Fibroblast of lung (primary cell): ENCODE measurements at regions not wholly inside any gene's neighbourhood (a gene's known extent, or its start where the extent isn't known, plus 50 kb on each side); places are given as distances from the start of the nearest gene placed in this dataset.

ENCODE experiments used
- DNase-seq, 2 donors: peaks; one replicate each; pipeline versions ENCODE4 v3.0.0 to v3.0.0-alpha.2; 2010; ENCODE audit warnings: low read depth in 2 of 2
- H2AFZ ChIP-seq: 2 replicates; pipeline ENCODE4 v1.5.1; 2012; ENCODE audit warnings: low read length, control low read depth, inconsistent platforms
- H3K27ac ChIP-seq: 2 replicates; pipeline ENCODE4 v1.5.1; 2011; ENCODE audit warnings: low read length, control low read depth; ENCODE audit not compliant: insufficient read depth
- H3K27me3 ChIP-seq: 2 replicates; pipeline ENCODE4 v1.5.1; 2011; ENCODE audit warnings: mild to moderate bottlenecking, low read length; ENCODE audit not compliant: control insufficient read depth, insufficient read depth
- H3K36me3 ChIP-seq: 2 replicates; pipeline ENCODE4 v1.5.1; 2011; ENCODE audit warnings: low read length; ENCODE audit not compliant: control insufficient read depth, insufficient read depth
- H3K4me1 ChIP-seq: 2 replicates; pipeline ENCODE4 v1.5.1; 2011; ENCODE audit warnings: low read length; ENCODE audit not compliant: control insufficient read depth, insufficient read depth; ENCODE audit errors: extremely low read depth
- H3K4me2 ChIP-seq: 2 replicates; pipeline ENCODE4 v1.5.1; 2011; ENCODE audit warnings: low read length, control low read depth; ENCODE audit not compliant: insufficient read depth; ENCODE audit errors: extremely low read depth
- H3K4me3 ChIP-seq, 4 experiments: fragments of 200-600 bp in 1 of 4; sonication (generic) in 1 of 4; replicated peaks in 1 of 4; 2 replicates each; pipeline ENCODE4 v1.5.1; 2011 to 2016; ENCODE audit warnings: low read length in 4 of 4, low read depth in 3 of 4, mild to moderate bottlenecking in 3 of 4, control low read depth in 2 of 4, inconsistent platforms in 1 of 4, mixed read lengths in 1 of 4; ENCODE audit not compliant: insufficient read depth in 1 of 4; ENCODE audit errors: control extremely low read depth in 1 of 4
- H3K79me2 ChIP-seq: 2 replicates; pipeline ENCODE4 v1.5.1; 2012; ENCODE audit warnings: mild to moderate bottlenecking, low read length, inconsistent platforms; ENCODE audit not compliant: control insufficient read depth, insufficient read depth
- H3K9ac ChIP-seq: 2 replicates; pipeline ENCODE4 v1.5.1; 2011; ENCODE audit warnings: mild to moderate bottlenecking, low read length, control low read depth; ENCODE audit not compliant: insufficient read depth
- H3K9me3 ChIP-seq: 2 replicates; pipeline ENCODE4 v1.5.1; 2012; ENCODE audit warnings: low read depth, low read length; ENCODE audit not compliant: control insufficient read depth, insufficient read depth
- H4K20me1 ChIP-seq: 2 replicates; pipeline ENCODE4 v1.5.1; 2011; ENCODE audit warnings: low read length; ENCODE audit not compliant: control insufficient read depth, insufficient read depth; ENCODE audit errors: extremely low read depth
- EZH2 ChIP-seq: IDR thresholded peaks from 2 replicates; pipeline ENCODE4 v1.5.1; 2012; ENCODE audit warnings: low read length, control low read depth, mild to moderate bottlenecking; ENCODE audit errors: missing control alignments
- TF ChIP-seq, protein P1 (sequence below), 2 donors: IDR thresholded peaks in 1 of 2; conservative IDR thresholded peaks in 1 of 2; 1 replicate in 1 of 2; 2 replicates in 1 of 2; pipeline ENCODE4 v1.5.1; 2011 to 2012; ENCODE audit warnings: low read length in 2 of 2, control low read depth in 1 of 2, inconsistent platforms in 1 of 2, low read depth in 1 of 2, mild to moderate bottlenecking in 1 of 2

DNA sequence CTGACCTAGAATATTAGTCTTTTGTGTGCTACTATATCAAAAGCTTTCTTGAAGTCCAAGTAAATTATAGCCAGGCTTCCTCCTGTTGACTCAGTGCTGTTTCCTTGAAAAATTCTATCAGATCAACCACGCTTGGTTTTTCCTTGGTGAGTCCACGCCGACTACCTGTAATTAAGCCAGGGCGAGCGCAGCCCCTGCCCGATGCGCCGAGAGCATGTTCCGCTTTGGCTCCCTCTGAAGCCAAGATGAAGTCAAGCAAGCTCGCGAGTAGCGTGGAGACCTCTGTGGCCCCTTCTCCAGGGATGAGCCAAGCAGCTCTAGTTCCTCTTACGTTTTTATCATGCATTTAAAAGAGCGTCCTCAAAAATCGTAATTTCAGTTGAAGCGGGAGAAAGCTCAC is 641.2 kb downstream of the CDH26 start:
- no peaks in the 10 kb centered on the region for H3K9me3 ChIP-seq
- no peak overlapping the region for H3K27ac ChIP-seq
- H3K4me2 ChIP-seq = no peak overlapping the region
- H3K79me2 ChIP-seq = no peaks in the 10 kb centered on the region
- H4K20me1 ChIP-seq = no peaks in the 10 kb centered on the region
- H3K27me3 ChIP-seq = no peaks in the 10 kb centered on the region
- no peak overlapping the region for H3K4me3 ChIP-seq
- H2AFZ ChIP-seq = no peak overlapping the region
- H3K4me1 ChIP-seq = no peaks in the 10 kb centered on the region
- H3K36me3 ChIP-seq = no peaks in the 10 kb centered on the region
- TF ChIP-seq EZH2 = no peak
- TF ChIP-seq, protein P1, sequence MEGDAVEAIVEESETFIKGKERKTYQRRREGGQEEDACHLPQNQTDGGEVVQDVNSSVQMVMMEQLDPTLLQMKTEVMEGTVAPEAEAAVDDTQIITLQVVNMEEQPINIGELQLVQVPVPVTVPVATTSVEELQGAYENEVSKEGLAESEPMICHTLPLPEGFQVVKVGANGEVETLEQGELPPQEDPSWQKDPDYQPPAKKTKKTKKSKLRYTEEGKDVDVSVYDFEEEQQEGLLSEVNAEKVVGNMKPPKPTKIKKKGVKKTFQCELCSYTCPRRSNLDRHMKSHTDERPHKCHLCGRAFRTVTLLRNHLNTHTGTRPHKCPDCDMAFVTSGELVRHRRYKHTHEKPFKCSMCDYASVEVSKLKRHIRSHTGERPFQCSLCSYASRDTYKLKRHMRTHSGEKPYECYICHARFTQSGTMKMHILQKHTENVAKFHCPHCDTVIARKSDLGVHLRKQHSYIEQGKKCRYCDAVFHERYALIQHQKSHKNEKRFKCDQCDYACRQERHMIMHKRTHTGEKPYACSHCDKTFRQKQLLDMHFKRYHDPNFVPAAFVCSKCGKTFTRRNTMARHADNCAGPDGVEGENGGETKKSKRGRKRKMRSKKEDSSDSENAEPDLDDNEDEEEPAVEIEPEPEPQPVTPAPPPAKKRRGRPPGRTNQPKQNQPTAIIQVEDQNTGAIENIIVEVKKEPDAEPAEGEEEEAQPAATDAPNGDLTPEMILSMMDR (conservative IDR thresholded peaks at IDR 0.05 in 1 of 2, IDR thresholded peaks at IDR 0.05 in 1 of 2; ENCODE audit: low read depth in 1 of 2, low read length in 2 of 2) = no peak
- H3K9ac ChIP-seq = no peak overlapping the region
- DNase-seq = no peak

DNA sequence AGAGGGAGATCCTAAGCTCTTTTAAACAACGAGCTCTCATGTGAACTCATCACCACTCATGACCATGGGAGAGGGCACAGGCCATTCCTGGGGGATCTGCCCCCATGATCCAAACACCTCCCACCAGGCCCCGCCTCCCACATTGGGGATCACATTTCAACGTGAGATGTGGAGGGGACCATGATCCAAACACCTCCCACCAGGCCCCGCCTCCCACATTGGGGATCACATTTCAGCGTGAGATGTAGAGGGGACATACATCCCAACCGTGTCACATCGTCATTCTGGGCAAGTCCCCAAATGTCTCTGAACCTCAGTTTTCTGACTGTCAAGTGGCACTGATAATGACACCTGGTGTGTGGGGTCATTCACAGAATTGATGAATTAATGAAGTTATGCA is 641.8 kb downstream of the CDH26 start:
- Histone ChIP-seq H3K4me2 (no peak overlapping the region), H4K20me1 (no peaks in the 10 kb centered on the region), H3K9ac (no peak overlapping the region), H3K27me3 (no peaks in the 10 kb centered on the region), H2AFZ (no peak overlapping the region), H3K9me3 (no peaks in the 10 kb centered on the region), H3K4me1 (no peaks in the 10 kb centered on the region), H3K4me3 (no peak overlapping the region), H3K36me3 (no peaks in the 10 kb centered on the region), H3K79me2 (no peaks in the 10 kb centered on the region), H3K27ac (no peak overlapping the region)
- TF ChIP-seq, protein P1 (conservative IDR thresholded peaks at IDR 0.05 in 1 of 2, IDR thresholded peaks at IDR 0.05 in 1 of 2; ENCODE audit: low read depth in 1 of 2, low read length in 2 of 2) = no peak
- no peak for TF ChIP-seq EZH2
- no peak for DNase-seq

DNA sequence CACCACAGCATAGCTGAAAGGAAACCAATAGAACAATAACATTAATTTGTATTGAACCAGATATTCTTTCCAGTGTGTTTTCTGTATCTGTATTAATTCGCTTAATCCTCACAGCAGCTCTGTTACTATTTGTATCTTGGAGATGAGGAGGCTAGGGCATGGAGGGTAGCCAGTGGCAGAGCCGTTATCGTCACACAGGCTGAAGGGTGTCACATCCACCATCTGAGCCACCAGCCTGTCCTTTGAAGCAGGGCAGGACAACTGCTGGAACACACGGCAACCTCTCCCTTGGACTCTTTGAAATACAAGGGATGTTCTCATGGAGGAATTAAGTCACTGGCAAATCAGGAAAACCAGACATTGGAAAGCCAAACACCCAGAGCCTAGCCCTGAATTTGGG is 628.0 kb upstream of the CDH4 start:
- Histone ChIP-seq H4K20me1 (no peaks in the 10 kb centered on the region), H3K27me3 (no peaks in the 10 kb centered on the region), H3K9me3 (no peaks in the 10 kb centered on the region), H3K79me2 (no peaks in the 10 kb centered on the region), H3K9ac (no peak overlapping the region), H3K4me3 (no peak overlapping the region), H3K4me1 (no peaks in the 10 kb centered on the region), H3K36me3 (no peaks in the 10 kb centered on the region), H2AFZ (no peak overlapping the region), H3K4me2 (no peak overlapping the region), H3K27ac (no peak overlapping the region)
- TF ChIP-seq EZH2 = no peak
- TF ChIP-seq, protein P1 (conservative IDR thresholded peaks at IDR 0.05 in 1 of 2, IDR thresholded peaks at IDR 0.05 in 1 of 2; ENCODE audit: low read depth in 1 of 2, low read length in 2 of 2) = no peak
- DNase-seq = no peak
